CD4-positive, alpha-beta T cell treated with Interleukin-12 subunit alpha and Interleukin-12 subunit beta, for 1 hour (primary cell): ENCODE measurements at regions not wholly inside any gene's neighbourhood (a gene's known extent, or its start where the extent isn't known, plus 50 kb on each side); places are given as distances from the start of the nearest gene placed in this dataset.

Experiments
- DNase-seq: peaks from one replicate; pipeline ENCODE4 v3.0.0-alpha.2; 2020

GRCh38 chr9:88696501-88696900 is 161.5 kb downstream of the NXNL2 start:
- DNase-seq = no peak

- no peak for DNase-seq
Measured at GRCh38 chr9:88697764-88698432, 162.9 kb downstream of the NXNL2 start.

GRCh38 chr9:88702985-88703384 is 168.0 kb downstream of the NXNL2 start:
- DNase-seq = no peak

- no peak for DNase-seq
Measured at GRCh38 chr9:88706193-88707113, 171.5 kb downstream of the NXNL2 start.

GRCh38 chr9:88710449-88710848 is 175.5 kb downstream of the NXNL2 start:
- no peak for DNase-seq

GRCh38 chr9:88711719-88712118 is 176.7 kb downstream of the NXNL2 start:
- DNase-seq = no peak

- DNase-seq = no peak
Measured at GRCh38 chr9:88712484-88712883, 177.5 kb downstream of the NXNL2 start.

- no peak for DNase-seq
Measured at GRCh38 chr9:88713010-88713409, 178.0 kb downstream of the NXNL2 start.

GRCh38 chr9:88716596-88717290 is 181.8 kb downstream of the NXNL2 start:
- no peak for DNase-seq

- no peak for DNase-seq
Measured at GRCh38 chr9:88721025-88721424, 186.0 kb downstream of the NXNL2 start.

- DNase-seq = no peak
Measured at GRCh38 chr9:88721495-88722279, 186.7 kb downstream of the NXNL2 start.

GRCh38 chr9:88722753-88723152 is 187.8 kb downstream of the NXNL2 start:
- DNase-seq = no peak

GRCh38 chr9:88723751-88724150 is 188.8 kb downstream of the NXNL2 start:
- no peak for DNase-seq

GRCh38 chr9:88724331-88724730 is 189.4 kb downstream of the NXNL2 start:
- DNase-seq = no peak

- no peak for DNase-seq
Measured at GRCh38 chr9:88725300-88726019, 190.5 kb downstream of the NXNL2 start.

- DNase-seq = no peak
Measured at GRCh38 chr9:88726803-88727202, 191.8 kb downstream of the NXNL2 start.

GRCh38 chr9:88730780-88731179 is 195.8 kb downstream of the NXNL2 start:
- no peak for DNase-seq

- no peak for DNase-seq
Measured at GRCh38 chr9:88732128-88732527, 197.2 kb downstream of the NXNL2 start.

- no peak for DNase-seq
Measured at GRCh38 chr9:88733651-88734421, 198.9 kb downstream of the NXNL2 start.

GRCh38 chr9:88734527-88734926 is 199.5 kb downstream of the NXNL2 start:
- DNase-seq = no peak

GRCh38 chr9:88736136-88736637 is 201.2 kb downstream of the NXNL2 start:
- DNase-seq = no peak
